NOMO-1 treated with DMSO at 0.1 percent for 48 hours (cell line): ENCODE measurements at regions not wholly inside any gene's neighbourhood (a gene's known extent, or its start where the extent isn't known, plus 50 kb on each side); places are given as distances from the start of the nearest gene placed in this dataset.

Experiments
- DNase-seq: peaks from one replicate; lab custom pipeline; 2025; ENCODE audit not compliant: unreplicated experiment; lab: John Stamatoyannopoulos, UW

DNA sequence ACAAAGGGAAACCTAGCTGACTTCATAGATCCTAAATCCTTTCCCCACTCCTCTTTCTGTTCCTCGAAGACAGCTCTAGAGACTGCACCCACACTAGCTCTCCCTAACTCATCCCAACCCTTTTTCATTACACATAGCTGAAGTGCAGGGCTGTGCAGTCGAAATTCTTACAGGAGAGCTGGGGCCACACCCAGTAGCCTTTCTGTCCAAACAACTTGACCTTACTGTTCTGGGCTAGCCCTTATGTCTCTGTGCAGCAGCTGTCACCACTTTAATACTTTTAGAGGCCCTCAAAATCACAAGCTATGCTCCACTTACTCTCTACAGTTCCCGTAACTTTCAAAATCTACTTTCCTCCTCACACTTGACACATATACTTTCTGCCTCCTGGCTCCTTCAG, 666.1 kb upstream of the PKDCC start:
- no peak for DNase-seq

- no peak for DNase-seq
Observed at GRCh38 chr2:41387519-41387918, 660.3 kb upstream of the PKDCC start.

DNA sequence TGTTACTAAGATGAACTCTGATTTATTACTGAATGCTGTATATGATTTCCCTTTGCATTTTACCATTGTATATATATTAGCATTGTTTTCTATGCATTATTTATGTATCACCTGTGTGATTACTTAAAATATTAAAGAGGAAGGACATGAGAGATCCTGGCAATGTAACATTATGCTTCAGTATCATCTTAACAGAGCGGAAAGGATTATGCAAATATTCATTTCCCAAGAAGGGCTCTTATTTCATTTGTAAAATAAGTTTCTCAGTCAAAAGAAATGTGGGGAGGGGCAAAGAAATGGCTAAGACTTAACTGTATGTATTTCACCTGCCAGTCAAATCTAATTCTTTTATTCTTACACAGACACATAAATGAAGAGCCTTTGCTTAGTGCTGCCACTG, 654.2 kb upstream of the PKDCC start:
- no peak for DNase-seq

GRCh38 chr2:41394541-41394940, 653.3 kb upstream of the PKDCC start:
- DNase-seq, result no peak

DNA sequence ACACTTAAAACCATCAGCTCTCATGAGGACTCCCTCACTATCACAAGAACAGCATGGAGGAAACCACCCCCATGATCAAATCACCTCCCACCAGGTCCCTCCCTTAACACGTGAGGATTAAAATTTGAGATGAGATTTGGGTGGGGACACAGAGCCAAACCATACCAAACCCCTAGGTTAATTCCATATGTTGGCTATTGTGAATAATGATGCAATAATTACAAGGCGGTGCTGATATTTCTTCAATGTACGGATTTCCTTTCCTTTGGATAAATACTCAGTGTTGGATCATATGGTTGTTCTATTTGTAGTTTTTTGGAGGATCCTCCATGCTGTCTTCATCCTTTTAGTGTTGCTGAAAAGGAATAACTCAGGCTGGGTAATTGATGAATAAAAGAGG, 652.1 kb upstream of the PKDCC start:
- no peak for DNase-seq

DNA sequence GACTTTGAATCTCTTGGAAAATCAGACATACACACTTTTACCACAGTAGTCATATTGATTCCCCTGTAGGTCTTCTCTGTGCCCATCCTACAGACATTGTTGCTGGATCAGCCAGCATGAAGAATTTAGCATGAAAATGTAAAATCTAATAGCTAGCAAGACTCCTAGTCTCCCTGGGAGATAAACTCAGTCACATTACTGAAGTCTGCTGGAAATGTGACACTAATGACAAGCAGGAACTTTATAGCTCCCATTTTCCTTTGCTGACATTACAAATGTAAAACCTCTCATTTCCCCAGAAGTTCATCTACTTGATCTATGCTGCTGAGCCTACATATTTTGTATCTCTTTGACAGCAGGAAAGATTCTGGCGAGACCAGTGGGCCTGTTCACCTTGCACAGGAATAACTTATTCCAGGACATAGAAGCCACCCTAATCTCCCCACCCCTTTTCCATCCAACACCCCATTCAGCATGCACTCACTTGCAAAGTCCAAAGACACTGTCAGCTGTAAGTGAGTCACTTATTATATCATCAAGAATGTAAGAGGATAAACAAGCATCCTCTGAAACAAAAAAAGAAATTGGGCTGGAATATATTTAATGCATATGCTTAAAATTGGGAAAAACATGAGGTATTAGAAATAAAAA, 648.3 kb upstream of the PKDCC start:
- DNase-seq, result no peak

- no peak for DNase-seq
Observed at GRCh38 chr2:41400088-41400665, 647.6 kb upstream of the PKDCC start.

DNA sequence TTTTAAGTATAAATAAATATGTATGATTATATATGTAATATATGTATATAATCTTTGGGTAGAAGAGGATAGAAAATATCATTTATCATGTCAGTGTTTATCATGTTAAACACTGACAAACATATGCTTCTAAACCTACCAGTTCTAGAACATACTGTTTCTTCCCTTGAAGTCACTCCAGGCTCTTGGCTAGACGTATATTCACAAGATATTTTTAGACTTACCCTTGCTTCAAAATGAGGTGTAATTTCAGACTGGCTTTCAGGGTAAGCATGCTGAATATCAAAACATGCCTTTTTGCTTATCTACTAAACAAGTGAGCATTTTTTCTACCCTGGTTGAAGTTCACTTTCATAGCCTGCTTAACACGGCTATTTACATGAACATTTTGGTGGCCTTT, 642.4 kb upstream of the PKDCC start:
- DNase-seq, result no peak

GRCh38 chr2:41409328-41409727, 638.5 kb upstream of the PKDCC start:
- DNase-seq, result no peak

GRCh38 chr2:41410011-41410410, 637.8 kb upstream of the PKDCC start:
- no peak for DNase-seq

DNA sequence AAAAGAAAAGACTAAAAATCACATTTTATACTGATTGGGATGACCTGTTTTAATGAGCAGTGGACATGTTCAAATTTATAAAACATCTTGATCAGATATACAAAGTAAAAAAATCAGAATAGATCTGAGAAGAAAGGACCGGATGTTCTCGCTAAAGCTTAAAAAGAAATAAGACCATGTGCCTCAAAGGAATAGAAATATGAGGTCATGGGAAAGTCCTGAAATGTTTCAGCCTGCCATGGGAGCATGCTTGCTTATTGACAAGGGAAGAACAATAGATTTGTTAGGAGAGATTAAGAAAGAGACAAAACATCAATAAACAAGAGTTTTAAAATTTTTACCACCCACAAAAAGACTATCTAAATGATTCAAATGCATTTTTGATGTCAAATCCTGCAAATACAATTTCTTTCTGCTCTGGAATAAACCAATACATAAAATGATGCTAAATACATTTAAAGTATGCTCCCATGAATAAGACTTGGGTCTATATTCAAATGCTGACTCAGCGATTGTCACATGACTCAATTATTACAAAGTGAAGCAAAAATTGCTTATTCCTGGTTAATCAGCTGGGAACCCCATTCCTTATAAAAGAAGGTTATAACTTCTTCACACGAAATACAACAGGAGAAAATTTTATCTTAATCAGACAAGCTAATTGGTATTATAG, 633.9 kb upstream of the PKDCC start:
- DNase-seq, result no peak

- DNase-seq, result peak; percentile 58
Observed at GRCh38 chr2:41414486-41415230, 633.2 kb upstream of the PKDCC start.

GRCh38 chr2:41417511-41417910, 630.3 kb upstream of the PKDCC start:
- no peak for DNase-seq

DNA sequence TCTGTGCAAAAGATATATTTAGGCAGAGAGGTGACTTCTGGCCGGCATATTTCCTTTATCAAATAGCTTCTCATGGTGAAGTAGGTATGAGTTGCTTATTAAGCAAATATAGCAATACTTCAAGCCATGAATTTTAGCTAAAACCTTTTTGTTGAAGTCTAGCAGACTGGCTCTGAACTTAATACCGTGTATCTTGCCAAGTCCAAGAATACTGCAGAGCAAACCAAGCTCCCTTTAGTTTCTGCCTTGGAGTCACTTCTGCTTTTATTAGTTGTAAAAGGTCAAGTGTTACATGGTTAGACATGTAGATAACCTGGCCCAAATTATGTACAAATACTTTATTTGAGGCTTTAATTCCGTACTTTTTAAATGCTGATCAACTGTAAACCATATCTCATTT, 627.6 kb upstream of the PKDCC start:
- no peak for DNase-seq

DNA sequence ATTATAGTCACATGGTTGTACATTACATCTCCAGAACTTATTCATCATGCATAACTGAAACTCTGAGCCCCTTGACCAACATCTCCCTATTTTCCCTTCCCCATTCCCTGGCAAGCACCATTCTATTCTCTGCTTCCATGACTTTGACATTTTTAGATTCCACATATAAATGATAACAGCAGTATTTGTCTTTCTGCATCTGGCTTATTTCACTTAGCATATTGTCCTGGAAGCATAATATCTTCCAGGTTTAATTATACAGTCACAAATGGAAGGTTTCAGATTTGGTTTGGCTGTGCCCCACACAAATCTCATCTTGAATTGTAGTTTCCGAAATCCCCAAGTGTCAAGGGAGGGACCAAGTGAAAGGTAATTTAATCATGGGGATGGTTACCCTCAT, 626.9 kb upstream of the PKDCC start:
- no peak for DNase-seq

- DNase-seq, result no peak
Observed at GRCh38 chr2:41431756-41432155, 616.1 kb upstream of the PKDCC start.

- DNase-seq, result no peak
Observed at GRCh38 chr2:41432459-41432858, 615.4 kb upstream of the PKDCC start.

GRCh38 chr2:41434991-41435390, 612.8 kb upstream of the PKDCC start:
- DNase-seq, result no peak

DNA sequence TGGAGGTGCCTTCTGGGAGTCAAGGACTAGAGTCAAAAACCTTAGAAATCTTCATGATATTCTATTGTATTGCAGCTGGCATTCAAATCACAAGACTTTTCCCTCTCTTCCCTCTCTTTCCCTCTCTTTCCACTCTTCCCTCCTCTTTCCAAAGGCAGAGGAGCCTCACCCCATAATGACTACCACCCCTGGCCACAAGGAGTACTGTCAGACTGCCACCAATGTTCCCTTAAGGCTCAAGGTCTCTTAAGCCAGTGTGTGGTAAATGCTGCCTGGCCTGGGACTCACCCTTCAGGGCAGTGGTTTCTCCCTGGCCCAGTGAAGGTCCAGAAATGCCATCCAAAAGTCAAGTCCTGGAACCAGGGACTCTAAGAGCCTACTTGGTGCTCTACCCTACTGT, 605.9 kb upstream of the PKDCC start:
- DNase-seq, result no peak

DNA sequence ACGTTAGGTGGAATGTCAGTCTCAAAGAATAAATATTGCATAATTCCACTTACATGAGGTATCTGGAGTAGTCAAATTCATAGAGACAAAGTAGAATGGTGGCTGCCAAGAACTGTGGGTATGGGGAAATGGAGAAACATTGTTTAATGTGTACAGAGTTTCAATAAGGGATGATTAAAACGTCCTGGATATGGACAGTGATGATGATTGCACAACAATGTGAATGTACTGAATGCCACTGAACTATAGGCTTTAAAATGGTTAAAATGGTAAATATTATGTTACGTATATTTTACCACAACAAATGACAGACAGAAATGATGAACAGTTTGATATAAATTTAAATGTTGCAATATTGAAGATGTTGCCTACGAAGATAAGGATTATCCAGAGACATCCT, 602.0 kb upstream of the PKDCC start:
- DNase-seq, result no peak

GRCh38 chr2:41446266-41446665, 601.6 kb upstream of the PKDCC start:
- no peak for DNase-seq

GRCh38 chr2:41448221-41448620, 599.6 kb upstream of the PKDCC start:
- DNase-seq, result no peak
